Mammary epithelial cell (primary cell): ENCODE measurements at regions not wholly inside any gene's neighbourhood (a gene's known extent, or its start where the extent isn't known, plus 50 kb on each side); places are given as distances from the start of the nearest gene placed in this dataset.

Experiments used
- CTCF ChIP-seq, 2 donors: IDR thresholded peaks in 1 of 2; conservative IDR thresholded peaks in 1 of 2; 2 replicates each; pipeline ENCODE4 v1.5.1; 2011 to 2012; ENCODE audit warnings: inconsistent platforms in 2 of 2, low read length in 2 of 2, mild to moderate bottlenecking in 2 of 2, control low read depth in 1 of 2, low read depth in 1 of 2; ENCODE audit not compliant: insufficient read depth in 1 of 2; ENCODE audit errors: extremely low read depth in 1 of 2
- EZH2 ChIP-seq: IDR thresholded peaks from 2 replicates; pipeline ENCODE4 v1.6.1; 2012; ENCODE audit warnings: low read length, inconsistent platforms, borderline replicate concordance

- TF ChIP-seq CTCF (conservative IDR thresholded peaks at IDR 0.05 in 1 of 2, IDR thresholded peaks at IDR 0.05 in 1 of 2; ENCODE audit: extremely low read depth in 1 of 2, insufficient read depth in 1 of 2, low read depth in 1 of 2, low read length in 2 of 2) = no peak
- TF ChIP-seq EZH2 = no peak
These were observed 445.7 kb downstream of the AMY1C start for GRCh38 chr1:104195395-104195794.
